ENCODE measurements at regions not wholly inside any gene's neighbourhood (a gene's known extent, or its start where the extent isn't known, plus 50 kb on each side); places are given as distances from the start of the nearest gene placed in this dataset.
A peak's percentile ranks its signal among the peaks of the same experiment; 100 is the strongest.

GRCh38 chr17:6913608-6914443, 82.0 kb upstream of the ALOX12 start:
- TF ChIP-seq CTCF (IDR thresholded peaks at IDR 0.05; ENCODE audit: borderline replicate concordance, extremely low read depth, low read length, poor library complexity, severe bottlenecking) (peak; percentile 86), EZH2 (IDR thresholded peaks at IDR 0.05; ENCODE audit: borderline replicate concordance, low read depth, low read length, severe bottlenecking) (peak; percentile 46)
